Trophoblast cell (in vitro differentiated cells and primary cell): ENCODE measurements at regions not wholly inside any gene's neighbourhood (a gene's known extent, or its start where the extent isn't known, plus 50 kb on each side); places are given as distances from the start of the nearest gene placed in this dataset.
A peak's percentile ranks its signal among the peaks of the same experiment; 100 is the strongest.
"Not testable (repeated sequence)": the region's sequence is repeated elsewhere in the genome, so short reads cannot be mapped to it uniquely, and the experiment has no call there.

Source experiments
- DNase-seq, 2 donors: peaks; one replicate each; pipeline ENCODE4 v3.0.0-alpha.2; 2016
- H2AFZ ChIP-seq: 2 replicates; pipeline ENCODE4 v1.6.1; 2013; ENCODE audit warnings: low read length, moderate library complexity, mild to moderate bottlenecking; ENCODE audit not compliant: insufficient read depth, poor library complexity
- H2AK5ac ChIP-seq: 2 replicates; pipeline ENCODE4 v1.6.1; 2013; ENCODE audit warnings: mild to moderate bottlenecking, low read length
- H2BK120ac ChIP-seq: 2 replicates; pipeline ENCODE4 v1.6.1; 2013; ENCODE audit warnings: low read length, mild to moderate bottlenecking, moderate library complexity; ENCODE audit not compliant: insufficient read depth, poor library complexity
- H2BK12ac ChIP-seq: 2 replicates; pipeline ENCODE4 v1.6.1; 2013; ENCODE audit warnings: mild to moderate bottlenecking, low read length, moderate library complexity
- H2BK5ac ChIP-seq: 2 replicates; pipeline ENCODE4 v1.6.1; 2013; ENCODE audit warnings: low read length, low read depth, moderate library complexity, mild to moderate bottlenecking; ENCODE audit not compliant: poor library complexity
- H3K14ac ChIP-seq: 2 replicates; pipeline ENCODE4 v1.6.1; 2013; ENCODE audit warnings: mild to moderate bottlenecking, low read length
- H3K18ac ChIP-seq: 2 replicates; pipeline ENCODE4 v1.6.1; 2013; ENCODE audit warnings: mild to moderate bottlenecking, low read length
- H3K23ac ChIP-seq: 2 replicates; pipeline ENCODE4 v1.6.1; 2013; ENCODE audit warnings: low read length
- H3K27ac ChIP-seq: 2 replicates; pipeline ENCODE4 v1.5.1; 2013; ENCODE audit warnings: low read depth, mild to moderate bottlenecking, inconsistent platforms, low read length, moderate library complexity
- H3K27me3 ChIP-seq: 2 replicates; pipeline ENCODE4 v1.6.1; 2013; ENCODE audit warnings: inconsistent platforms, mild to moderate bottlenecking, low read length, moderate library complexity; ENCODE audit not compliant: insufficient read depth
- H3K36me3 ChIP-seq, 2 experiments: 1 replicate in 1 of 2; 2 replicates in 1 of 2; pipeline ENCODE4 v1.6.1; 2013; ENCODE audit warnings: low read length in 2 of 2, mild to moderate bottlenecking in 2 of 2, moderate library complexity in 1 of 2; ENCODE audit not compliant: insufficient read depth in 2 of 2, control insufficient read depth in 1 of 2
- H3K4ac ChIP-seq: 2 replicates; pipeline ENCODE4 v1.6.1; 2013; ENCODE audit warnings: low read depth, mild to moderate bottlenecking, low read length, moderate library complexity
- H3K4me1 ChIP-seq, 2 experiments: 1 replicate in 1 of 2; 2 replicates in 1 of 2; pipeline ENCODE4 v1.6.1; 2013; ENCODE audit warnings: low read length in 2 of 2, mild to moderate bottlenecking in 2 of 2, moderate library complexity in 1 of 2; ENCODE audit not compliant: insufficient read depth in 2 of 2, control insufficient read depth in 1 of 2
- H3K4me2 ChIP-seq: 2 replicates; pipeline ENCODE4 v1.6.1; 2013; ENCODE audit warnings: inconsistent platforms, mild to moderate bottlenecking, low read length, moderate library complexity
- H3K4me3 ChIP-seq: 2 replicates; pipeline ENCODE4 v1.5.1; 2013; ENCODE audit warnings: mild to moderate bottlenecking, low read depth, low read length, inconsistent platforms
- H3K79me1 ChIP-seq: one replicate; pipeline ENCODE4 v1.6.1; 2013; ENCODE audit warnings: low read length
- H3K79me2 ChIP-seq: 2 replicates; pipeline ENCODE4 v1.6.1; 2013; ENCODE audit warnings: low read length, mild to moderate bottlenecking; ENCODE audit not compliant: control insufficient read depth, insufficient read depth, poor library complexity
- H3K9ac ChIP-seq: 2 replicates; pipeline ENCODE4 v1.6.1; 2013; ENCODE audit warnings: mild to moderate bottlenecking, low read length
- H3K9me3 ChIP-seq: 2 replicates; pipeline ENCODE4 v1.6.1; 2013; ENCODE audit warnings: low read depth, mild to moderate bottlenecking, control low read depth, inconsistent platforms, low read length; ENCODE audit not compliant: insufficient read depth
- H4K12ac ChIP-seq: 2 replicates; pipeline ENCODE4 v1.6.1; 2013; ENCODE audit warnings: low read depth, mild to moderate bottlenecking, low read length, moderate library complexity
- H4K8ac ChIP-seq: 2 replicates; pipeline ENCODE4 v1.6.1; 2013; ENCODE audit warnings: low read depth, mild to moderate bottlenecking, low read length, moderate library complexity
- H4K91ac ChIP-seq: one replicate; pipeline ENCODE4 v1.6.1; 2013; ENCODE audit warnings: low read depth, mild to moderate bottlenecking, low read length, moderate library complexity
- WGBS: extraction: QIAGEN DNeasy Blood & Tissue Kit; methylation state at CpG from one replicate; pipeline ENCODE4 v1.1.7; 2013; ENCODE audit warnings: missing lambda C conversion rate; ENCODE audit not compliant: insufficient read length, insufficient coverage; ENCODE audit errors: extremely low coverage; 5-methylcytosine and 5-hydroxymethylcytosine counted together

DNA sequence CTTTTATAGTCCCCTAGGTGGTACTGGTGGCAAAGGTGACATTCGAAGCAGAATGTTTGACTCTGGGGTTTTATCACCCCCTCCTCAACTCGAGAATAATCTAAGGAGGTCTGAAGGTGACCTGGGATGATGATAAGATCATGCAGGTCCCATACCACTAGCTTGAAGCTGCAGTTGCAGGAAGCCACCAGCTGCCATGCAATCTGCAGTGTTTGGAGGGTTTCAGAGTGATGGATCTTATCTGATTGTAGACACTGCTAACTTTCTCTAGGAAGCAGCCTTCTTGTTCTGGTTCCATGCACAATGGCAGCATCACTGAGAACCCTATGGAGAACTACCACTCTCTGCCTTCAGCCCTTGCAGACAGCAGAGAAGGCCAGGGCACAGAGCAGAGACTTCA, 59.4 kb upstream of the LRPPRC start:
- no CpG with 5 or more reads among the region's 2 CpGs for WGBS
- Histone ChIP-seq H3K9ac (no peak overlapping the region), H3K9me3 (peaks cover 4% of the 10 kb centered on the region), H4K8ac (no peak overlapping the region), H3K79me2 (no peaks in the 10 kb centered on the region), H2BK5ac (no peak overlapping the region), H3K4me2 (no peak overlapping the region), H3K4me1 (peaks cover 2 to 6% of the 10 kb centered on the region in 2 experiments), H2AFZ (no peak overlapping the region), H3K27ac (no peak overlapping the region), H3K18ac (no peak overlapping the region), H4K12ac (no peak overlapping the region), H3K4me3 (no peak overlapping the region), H3K36me3 (no peaks in the 10 kb centered on the region), H3K4ac (no peak overlapping the region), H3K14ac (no peak overlapping the region), H4K91ac (no peak overlapping the region), H2BK12ac (no peak overlapping the region), H2BK120ac (no peak overlapping the region), H3K27me3 (no peaks in the 10 kb centered on the region), H3K23ac (no peak overlapping the region), H2AK5ac (no peak overlapping the region), H3K79me1 (no peaks in the 10 kb centered on the region)
- no peak for DNase-seq

DNA sequence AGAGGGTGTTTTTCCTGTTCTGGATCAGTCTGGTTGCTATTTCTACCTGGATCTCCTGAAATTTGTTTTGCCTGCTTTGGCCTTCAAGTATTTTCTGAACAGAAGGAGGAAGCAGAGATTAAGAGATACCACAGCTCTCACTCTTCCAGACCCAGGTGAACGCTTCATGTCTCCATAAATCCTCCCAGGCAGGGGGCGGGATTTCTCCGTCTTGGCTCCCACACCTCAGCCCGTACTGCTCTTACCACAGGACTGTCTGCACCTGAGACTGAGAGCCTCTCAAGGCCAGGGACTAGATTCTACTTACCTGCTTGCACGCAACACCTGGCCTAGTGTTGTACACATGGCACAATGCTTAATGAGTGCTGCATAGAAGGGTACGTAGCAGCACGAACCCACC, 59.9 kb upstream of the LRPPRC start:
- Histone ChIP-seq H3K9me3 (peaks cover 6% of the 10 kb centered on the region), H2AFZ (no peak overlapping the region), H3K4me1 (peaks cover 2 to 6% of the 10 kb centered on the region in 2 experiments), H4K8ac (no peak overlapping the region), H3K27ac (no peak overlapping the region), H3K4me2 (no peak overlapping the region), H3K27me3 (no peaks in the 10 kb centered on the region), H3K36me3 (no peaks in the 10 kb centered on the region), H2BK12ac (no peak overlapping the region), H3K23ac (no peak overlapping the region), H3K79me2 (no peaks in the 10 kb centered on the region), H2BK5ac (no peak overlapping the region), H2AK5ac (no peak overlapping the region), H3K4me3 (no peak overlapping the region), H3K79me1 (no peaks in the 10 kb centered on the region), H4K91ac (no peak overlapping the region), H3K9ac (no peak overlapping the region), H4K12ac (no peak overlapping the region), H3K14ac (no peak overlapping the region), H3K18ac (no peak overlapping the region), H3K4ac (no peak overlapping the region), H2BK120ac (no peak overlapping the region)
- peak; percentile 9 to 29 for DNase-seq
- no CpG with 5 or more reads among the region's 7 CpGs for WGBS

DNA sequence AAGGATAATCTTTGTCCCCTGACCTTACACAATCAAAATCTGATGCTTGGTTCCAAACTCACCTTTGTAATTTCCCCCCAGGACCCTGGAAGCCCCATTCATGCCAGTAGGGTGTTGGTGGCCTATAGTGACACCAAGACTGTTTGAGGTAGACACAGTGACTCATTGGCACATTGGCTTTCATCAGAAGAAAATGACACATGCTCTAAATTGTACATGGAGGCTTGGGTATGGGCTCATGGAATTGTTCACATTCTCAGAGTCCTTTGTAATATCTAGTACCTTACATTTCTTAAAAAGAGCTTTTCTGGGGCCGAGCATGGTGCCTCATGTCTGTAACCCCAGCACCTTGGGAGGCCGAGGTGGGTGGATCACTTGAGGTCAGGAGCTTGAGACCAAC, 61.2 kb upstream of the LRPPRC start:
- no peak overlapping the region for H2BK5ac ChIP-seq
- H3K4ac ChIP-seq = no peak overlapping the region
- no peak overlapping the region for H2AK5ac ChIP-seq
- no peak overlapping the region for H3K4me3 ChIP-seq
- H3K36me3 ChIP-seq = no peaks in the 10 kb centered on the region
- no peak overlapping the region for H4K12ac ChIP-seq
- H3K79me2 ChIP-seq = no peaks in the 10 kb centered on the region
- no peaks in the 10 kb centered on the region for H3K27me3 ChIP-seq
- no CpG with 5 or more reads among the region's 2 CpGs for WGBS
- peak; percentile 26 to 71 for DNase-seq
- no peak overlapping the region for H3K18ac ChIP-seq
- peaks cover 8% of the 10 kb centered on the region for H3K9me3 ChIP-seq
- no peak overlapping the region for H3K23ac ChIP-seq
- H3K4me1 ChIP-seq = peaks cover 2 to 6% of the 10 kb centered on the region in 2 experiments
- H2BK120ac ChIP-seq = no peak overlapping the region
- H3K4me2 ChIP-seq = no peak overlapping the region
- H3K79me1 ChIP-seq = no peaks in the 10 kb centered on the region
- H4K91ac ChIP-seq = no peak overlapping the region
- H4K8ac ChIP-seq = no peak overlapping the region
- no peak overlapping the region for H2AFZ ChIP-seq
- H3K27ac ChIP-seq = no peak overlapping the region
- no peak overlapping the region for H2BK12ac ChIP-seq
- H3K9ac ChIP-seq = no peak overlapping the region
- no peak overlapping the region for H3K14ac ChIP-seq

DNA sequence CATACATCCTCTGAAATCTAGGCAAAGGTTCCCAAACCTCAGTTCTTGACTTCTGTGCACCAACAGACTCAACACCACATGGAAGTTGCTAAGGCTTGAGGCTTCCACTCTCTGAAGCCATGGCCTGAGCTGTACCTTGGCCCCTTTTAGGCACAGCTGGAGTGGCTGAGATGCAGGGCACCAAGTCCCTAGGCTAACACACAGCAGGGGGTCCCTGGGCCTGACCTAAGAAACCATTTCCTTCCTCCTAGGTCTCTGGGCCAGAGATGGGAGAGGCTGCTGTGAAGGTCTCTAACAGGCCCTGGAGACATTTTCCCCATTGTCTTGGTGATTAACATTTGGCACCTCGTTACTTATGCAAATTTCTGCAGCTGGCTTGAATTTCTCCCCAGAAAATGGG, 64.5 kb upstream of the LRPPRC start:
- H2AFZ ChIP-seq, H3K79me1 ChIP-seq, H2AK5ac ChIP-seq, H3K27ac ChIP-seq, H3K23ac ChIP-seq, DNase-seq, H3K18ac ChIP-seq, H3K27me3 ChIP-seq, H2BK12ac ChIP-seq, H3K4me1 ChIP-seq, H3K36me3 ChIP-seq, H3K4ac ChIP-seq, H4K12ac ChIP-seq, H3K4me3 ChIP-seq, H4K8ac ChIP-seq, H2BK5ac ChIP-seq, H2BK120ac ChIP-seq, H3K4me2 ChIP-seq, H3K79me2 ChIP-seq, H3K9ac ChIP-seq, H3K14ac ChIP-seq, H4K91ac ChIP-seq: not testable (repeated sequence)
- peaks cover 14% of the 10 kb centered on the region for H3K9me3 ChIP-seq
- WGBS = no CpG with 5 or more reads among the region's 1 CpG
